NCI-H2171 (cell line): ENCODE measurements at regions not wholly inside any gene's neighbourhood (a gene's known extent, or its start where the extent isn't known, plus 50 kb on each side); places are given as distances from the start of the nearest gene placed in this dataset.
A peak's percentile ranks its signal among the peaks of the same experiment; 100 is the strongest.

Source experiments
- DNase-seq: peaks from one replicate; lab custom pipeline; 2025; lab: John Stamatoyannopoulos, UW

- no peak for DNase-seq
These were observed 109.5 kb downstream of the FOXD1 start for GRCh38 chr5:73339051-73339575.

GRCh38 chr5:73338256-73339050 lies 110.1 kb downstream of the FOXD1 start:
- DNase-seq, result peak; percentile 9

- no peak for DNase-seq
These were observed 110.9 kb downstream of the FOXD1 start for GRCh38 chr5:73337586-73338255.

- DNase-seq, result no peak
These were observed 112.2 kb downstream of the FOXD1 start for GRCh38 chr5:73336366-73336765.

- no peak for DNase-seq
These were observed 114.5 kb downstream of the FOXD1 start for GRCh38 chr5:73333944-73334703.

- no peak for DNase-seq
These were observed 118.0 kb downstream of the FOXD1 start for GRCh38 chr5:73330613-73331012.

GRCh38 chr5:73328640-73329039 lies 119.9 kb downstream of the FOXD1 start:
- no peak for DNase-seq

GRCh38 chr5:73327908-73328455 lies 120.6 kb downstream of the FOXD1 start:
- DNase-seq, result no peak

- no peak for DNase-seq
These were observed 123.0 kb downstream of the FOXD1 start for GRCh38 chr5:73325546-73325945.

GRCh38 chr5:73323466-73323865 lies 125.1 kb downstream of the FOXD1 start:
- no peak for DNase-seq

- no peak for DNase-seq
These were observed 126.0 kb downstream of the FOXD1 start for GRCh38 chr5:73322437-73323076.

- DNase-seq, result no peak
These were observed 126.7 kb downstream of the FOXD1 start for GRCh38 chr5:73321757-73322436.

- no peak for DNase-seq
These were observed 129.5 kb downstream of the FOXD1 start for GRCh38 chr5:73319036-73319435.

GRCh38 chr5:73318308-73318719 lies 130.3 kb downstream of the FOXD1 start:
- DNase-seq, result no peak

- no peak for DNase-seq
These were observed 131.1 kb downstream of the FOXD1 start for GRCh38 chr5:73317523-73317922.

- DNase-seq, result no peak
These were observed 134.0 kb downstream of the FOXD1 start for GRCh38 chr5:73314395-73315257.

- no peak for DNase-seq
These were observed 135.6 kb downstream of the FOXD1 start for GRCh38 chr5:73312872-73313510.

- no peak for DNase-seq
These were observed 136.3 kb downstream of the FOXD1 start for GRCh38 chr5:73312146-73312871.
